GM12872 (cell line): ENCODE measurements at regions not wholly inside any gene's neighbourhood (a gene's known extent, or its start where the extent isn't known, plus 50 kb on each side); places are given as distances from the start of the nearest gene placed in this dataset.

Source experiments
- CTCF ChIP-seq: IDR thresholded peaks from 3 replicates; pipeline ENCODE4 v1.5.1; 2011; ENCODE audit warnings: low read depth, mild to moderate bottlenecking, low read length, moderate library complexity; ENCODE audit not compliant: insufficient read depth

DNA sequence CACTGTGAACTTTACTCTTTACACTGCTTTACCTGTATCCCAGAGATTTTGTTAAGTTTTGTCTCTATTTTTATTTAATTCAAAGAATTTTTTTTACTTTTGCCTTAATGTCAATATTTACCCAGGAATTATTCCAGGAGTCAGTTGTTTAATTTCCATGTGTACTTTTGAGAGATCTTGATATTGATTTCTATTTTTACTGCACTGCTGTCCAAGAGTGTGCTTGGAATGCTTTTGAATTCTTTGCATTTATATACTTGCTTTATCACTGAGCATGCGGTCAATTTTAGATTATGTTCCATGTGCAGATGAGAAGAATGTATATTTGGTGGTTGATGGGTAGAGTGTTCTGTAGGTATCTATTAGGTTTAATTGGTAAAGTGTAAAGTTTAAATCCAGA, 461.0 kb upstream of the GBE1 start:
- TF ChIP-seq CTCF: no peak

- no peak for TF ChIP-seq CTCF
These were observed 456.1 kb upstream of the GBE1 start for GRCh38 chr3:82217571-82217970.

DNA sequence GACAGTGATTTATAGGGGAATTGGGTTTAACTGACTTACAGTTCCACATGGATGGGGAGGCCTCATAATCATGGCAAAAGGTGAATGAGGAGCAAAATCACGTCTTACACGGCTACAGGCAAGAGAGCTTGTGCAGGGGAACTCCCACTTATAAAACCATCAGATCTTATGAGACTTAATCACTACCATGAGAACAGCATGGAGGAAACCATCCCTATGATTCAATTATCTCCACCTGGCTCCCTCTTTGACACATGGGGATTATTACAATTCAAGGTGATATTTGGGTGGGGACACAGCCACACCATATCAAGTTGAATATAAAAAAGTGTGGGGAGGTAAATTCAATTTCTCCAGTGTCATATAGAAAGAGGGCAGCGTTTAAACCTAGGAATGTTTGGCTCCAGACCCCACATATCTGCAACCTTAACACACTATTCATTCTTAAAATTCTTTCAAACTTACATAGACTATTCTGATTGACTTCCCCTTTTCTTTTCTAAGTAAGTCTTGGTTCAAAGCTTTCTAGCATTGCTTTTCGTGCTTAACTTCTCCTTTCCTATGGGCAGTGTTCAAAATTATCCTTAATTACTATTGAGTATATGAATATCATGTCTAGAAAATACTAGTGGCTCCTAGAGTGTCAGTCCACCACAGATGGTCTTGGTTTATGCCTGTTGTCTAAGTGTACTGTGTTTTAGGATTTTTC, 446.7 kb upstream of the GBE1 start:
- TF ChIP-seq CTCF: no peak

- no peak for TF ChIP-seq CTCF
These were observed 440.8 kb upstream of the GBE1 start for GRCh38 chr3:82202269-82202668.

GRCh38 chr3:82201316-82201715, 439.9 kb upstream of the GBE1 start:
- no peak for TF ChIP-seq CTCF

DNA sequence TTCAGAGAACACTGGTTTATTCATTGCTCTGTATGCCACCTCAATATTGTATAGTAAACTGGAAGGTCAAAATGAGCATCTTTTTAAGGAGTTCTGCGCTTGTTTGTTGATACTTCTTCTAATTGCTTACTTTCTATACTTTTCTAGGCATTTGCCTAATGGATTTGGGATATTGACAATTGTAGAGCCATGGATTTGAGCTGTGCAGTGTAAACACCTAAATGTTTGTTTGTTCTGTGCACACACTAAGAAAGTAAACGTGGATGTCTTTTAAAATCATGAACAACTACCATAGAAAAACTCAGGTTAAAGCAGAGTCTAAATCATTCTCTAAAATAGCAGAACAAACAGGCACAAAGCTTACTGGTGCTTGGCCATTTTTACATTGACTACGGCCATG, 436.6 kb upstream of the GBE1 start:
- TF ChIP-seq CTCF: no peak

- TF ChIP-seq CTCF: no peak
These were observed 435.2 kb upstream of the GBE1 start for GRCh38 chr3:82196645-82197044.

DNA sequence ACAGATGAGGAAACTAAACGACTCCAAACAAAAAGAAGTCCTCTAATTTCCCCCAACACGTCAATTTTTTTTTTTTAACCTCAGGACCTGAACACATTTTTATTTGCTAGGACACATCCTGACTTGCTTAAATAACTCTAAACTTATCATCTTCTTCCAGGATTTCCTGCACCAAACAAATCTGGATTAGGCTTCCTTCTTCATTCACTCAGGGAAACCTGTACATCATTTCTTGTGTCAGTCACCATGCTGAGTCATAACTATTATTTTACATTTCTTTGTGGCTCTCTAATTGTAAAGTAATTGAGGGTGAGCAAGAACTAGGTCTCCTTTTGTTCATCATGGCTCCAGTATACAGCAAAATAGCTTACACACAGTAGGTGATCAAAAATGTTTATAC, 433.4 kb upstream of the GBE1 start:
- TF ChIP-seq CTCF: no peak
